ENCODE measurements at regions not wholly inside any gene's neighbourhood (a gene's known extent, or its start where the extent isn't known, plus 50 kb on each side); places are given as distances from the start of the nearest gene placed in this dataset.

- intact Hi-C loops (cut with micrococcal nuclease; ENCODE audit: unreplicated experiment) = no loop called here
- H3K4me1 ChIP-seq (replicated peaks; ENCODE audit: insufficient read depth) = no peaks in the 10 kb centered on the region
- TF ChIP-seq EZH2 (IDR thresholded peaks at IDR 0.05; ENCODE audit: low read depth) (no peak), CTCF (conservative IDR thresholded peaks at IDR 0.05) (no peak)
- no peaks in the 10 kb centered on the region for H3K27me3 ChIP-seq (ENCODE audit: insufficient read depth, low read depth)
- H3K79me2 ChIP-seq (ENCODE audit: low read depth) = no peaks in the 10 kb centered on the region
- H3K9me2 ChIP-seq (ENCODE audit: insufficient read depth) = no peaks in the 10 kb centered on the region
- no peak overlapping the region for H3K4me3 ChIP-seq
- ChIA-PET CTCF (no interaction called here), POLR2A (ENCODE audit: unreplicated experiment) (no interaction called here)
- no peaks in the 10 kb centered on the region; the same call in 1 of the 2 replicates for H3K9me3 ChIP-seq (ENCODE audit: insufficient read depth, low read depth)
- H2AFZ ChIP-seq = no peak overlapping the region
- DNase-seq = no peak
- no peaks in the 10 kb centered on the region for H3F3A ChIP-seq (ENCODE audit: insufficient read depth, low read depth)
- H3K36me3 ChIP-seq (ENCODE audit: low read depth) = no peaks in the 10 kb centered on the region
- H4K20me1 ChIP-seq (ENCODE audit: insufficient read depth) = no peaks in the 10 kb centered on the region
- BruUV-seq (replicated peaks) = no TSS peak
- no peak overlapping the region for H3K27ac ChIP-seq
- no peak overlapping the region for H3K4me2 ChIP-seq
Observed at GRCh38 chr5:117741655-117742206, 1167.1 kb upstream of the SEMA6A start.

DNA sequence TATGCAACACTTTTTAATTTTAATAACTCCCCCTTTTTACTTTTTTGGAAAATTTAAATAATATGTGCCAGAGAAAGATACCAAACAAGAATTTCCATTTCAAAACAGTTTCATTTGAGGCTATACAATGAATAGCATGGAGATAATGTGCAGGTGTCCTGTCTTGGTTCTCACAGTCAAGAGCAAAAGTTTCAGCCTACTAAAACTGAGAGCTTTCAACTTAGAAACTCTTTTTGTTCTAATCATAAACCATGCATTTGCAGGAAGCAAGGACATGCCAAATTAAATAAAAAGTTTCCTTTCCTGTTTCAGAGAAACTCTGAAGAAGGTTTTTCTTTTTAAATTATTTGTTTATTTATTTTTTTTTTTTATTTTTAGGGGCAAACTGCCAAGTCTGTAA lies 1165.6 kb upstream of the SEMA6A start:
- no TSS peak for BruUV-seq (replicated peaks)
- H3K36me3 ChIP-seq (ENCODE audit: low read depth) = no peaks in the 10 kb centered on the region
- no peaks in the 10 kb centered on the region for H3K27me3 ChIP-seq (ENCODE audit: insufficient read depth, low read depth)
- POLR2A ChIA-PET (ENCODE audit: unreplicated experiment) = no interaction called here
- no peaks in the 10 kb centered on the region for H4K20me1 ChIP-seq (ENCODE audit: insufficient read depth)
- CTCF ChIA-PET = no interaction called here
- H3K4me1 ChIP-seq (replicated peaks; ENCODE audit: insufficient read depth) = no peaks in the 10 kb centered on the region
- no peak overlapping the region for H3K27ac ChIP-seq
- no peaks in the 10 kb centered on the region for H3F3A ChIP-seq (ENCODE audit: insufficient read depth, low read depth)
- intact Hi-C loops (cut with micrococcal nuclease; ENCODE audit: unreplicated experiment) = no loop called here
- H3K79me2 ChIP-seq (ENCODE audit: low read depth) = no peaks in the 10 kb centered on the region
- TF ChIP-seq EZH2 (IDR thresholded peaks at IDR 0.05; ENCODE audit: low read depth) (no peak), CTCF (conservative IDR thresholded peaks at IDR 0.05) (no peak)
- DNase-seq = no peak
- H3K4me3 ChIP-seq = no peak overlapping the region
- H2AFZ ChIP-seq = no peak overlapping the region
- H3K9me2 ChIP-seq (ENCODE audit: insufficient read depth) = no peaks in the 10 kb centered on the region
- no peak overlapping the region for H3K4me2 ChIP-seq
- H3K9me3 ChIP-seq (ENCODE audit: insufficient read depth, low read depth) = no peaks in the 10 kb centered on the region; the same call in 1 of the 2 replicates

- Histone ChIP-seq H3F3A (ENCODE audit: insufficient read depth, low read depth) (no peaks in the 10 kb centered on the region), H4K20me1 (ENCODE audit: insufficient read depth) (no peaks in the 10 kb centered on the region), H3K4me3 (no peak overlapping the region), H2AFZ (no peak overlapping the region), H3K36me3 (ENCODE audit: low read depth) (no peaks in the 10 kb centered on the region), H3K27ac (no peak overlapping the region), H3K9me2 (ENCODE audit: insufficient read depth) (no peaks in the 10 kb centered on the region), H3K4me2 (no peak overlapping the region), H3K4me1 (replicated peaks; ENCODE audit: insufficient read depth) (no peaks in the 10 kb centered on the region), H3K27me3 (ENCODE audit: insufficient read depth, low read depth) (no peaks in the 10 kb centered on the region), H3K9me3 (ENCODE audit: insufficient read depth, low read depth) (no peaks in the 10 kb centered on the region; the same call in 1 of the 2 replicates), H3K79me2 (ENCODE audit: low read depth) (no peaks in the 10 kb centered on the region)
- ChIA-PET POLR2A (ENCODE audit: unreplicated experiment) (no interaction called here), CTCF (no interaction called here)
- no TSS peak for BruUV-seq (replicated peaks)
- no peak for DNase-seq
- TF ChIP-seq EZH2 (IDR thresholded peaks at IDR 0.05; ENCODE audit: low read depth) = no peak
- no peak for TF ChIP-seq CTCF (conservative IDR thresholded peaks at IDR 0.05)
- intact Hi-C loops (cut with micrococcal nuclease; ENCODE audit: unreplicated experiment) = no loop called here
Observed at GRCh38 chr5:117738571-117738970, 1163.9 kb upstream of the SEMA6A start.
